Neural cell (in vitro differentiated cells): ENCODE measurements at regions not wholly inside any gene's neighbourhood (a gene's known extent, or its start where the extent isn't known, plus 50 kb on each side); places are given as distances from the start of the nearest gene placed in this dataset.

Experiments
- CTCF ChIP-seq: fragments of 450-650 bp; IDR thresholded peaks from 2 replicates; pipeline ENCODE4 v1.5.1; 2014; ENCODE audit warnings: antibody characterized with exemption, mild to moderate bottlenecking, moderate library complexity; ENCODE audit not compliant: poor library complexity, severe bottlenecking
- EP300 ChIP-seq: fragments of 450-650 bp; conservative IDR thresholded peaks from 2 replicates; pipeline ENCODE4 v1.6.1; 2014; ENCODE audit warnings: antibody characterized with exemption, mild to moderate bottlenecking, moderate library complexity; ENCODE audit not compliant: poor library complexity, severe bottlenecking
- EZH2 ChIP-seq: fragments of 200-600, 300-800 bp; shearing (Covaris generic), sonication (generic); IDR thresholded peaks from 2 replicates; pipeline ENCODE4 v1.6.1; 2014; ENCODE audit warnings: antibody characterized with exemption, low read length, borderline replicate concordance, mild to moderate bottlenecking; ENCODE audit not compliant: insufficient read depth, poor library complexity, severe bottlenecking

- TF ChIP-seq EZH2 (no peak), CTCF (no peak), EP300 (no peak)
These were observed 146.4 kb downstream of the IRS1 start for GRCh38 chr2:226652983-226653765.
